Cardiac fibroblast (primary cell): ENCODE measurements at regions not wholly inside any gene's neighbourhood (a gene's known extent, or its start where the extent isn't known, plus 50 kb on each side); places are given as distances from the start of the nearest gene placed in this dataset.

Experiments used
- DNase-seq, 2 donors: peaks; one replicate each; pipeline versions ENCODE4 v3.0.0 to v3.0.0-alpha.2; 2010; ENCODE audit warnings: low read depth in 2 of 2
- H3K4me3 ChIP-seq, 2 donors: replicated peaks in 1 of 2; 1 replicate in 1 of 2; 2 replicates in 1 of 2; pipeline ENCODE4 v1.5.1; 2011; ENCODE audit warnings: low read depth in 2 of 2, low read length in 2 of 2, mild to moderate bottlenecking in 2 of 2, moderate library complexity in 1 of 2
- CTCF ChIP-seq: IDR thresholded peaks from one replicate; pipeline ENCODE4 v1.5.1; 2011; ENCODE audit warnings: low read depth, mild to moderate bottlenecking, low read length, inconsistent platforms

GRCh38 chr16:63323722-63324705, 1287.8 kb upstream of the CDH8 start:
- no peak for TF ChIP-seq CTCF
- no peak overlapping the region for H3K4me3 ChIP-seq
- DNase-seq, result no peak

- no peak overlapping the region for H3K4me3 ChIP-seq
- TF ChIP-seq CTCF, result no peak
- no peak for DNase-seq
Measured at GRCh38 chr16:63323055-63323454, 1286.8 kb upstream of the CDH8 start.

GRCh38 chr16:63315229-63315628, 1279.0 kb upstream of the CDH8 start:
- TF ChIP-seq CTCF, result no peak
- H3K4me3 ChIP-seq, result no peak overlapping the region
- no peak for DNase-seq

GRCh38 chr16:63312346-63312745, 1276.1 kb upstream of the CDH8 start:
- DNase-seq, result no peak

GRCh38 chr16:63311313-63311712, 1275.1 kb upstream of the CDH8 start:
- TF ChIP-seq CTCF, result no peak
- no peak overlapping the region for H3K4me3 ChIP-seq
- no peak for DNase-seq

More at GRCh38 chr16:63312346-63312745, 1276.1 kb upstream of the CDH8 start:
- H3K4me3 ChIP-seq, result no peak overlapping the region
- no peak for TF ChIP-seq CTCF

GRCh38 chr16:63302811-63303210, 1266.6 kb upstream of the CDH8 start:
- DNase-seq, result no peak
- no peak for TF ChIP-seq CTCF
- no peak overlapping the region for H3K4me3 ChIP-seq
